HFF-Myc (cell line): ENCODE measurements at regions not wholly inside any gene's neighbourhood (a gene's known extent, or its start where the extent isn't known, plus 50 kb on each side); places are given as distances from the start of the nearest gene placed in this dataset.

Source experiments
- DNase-seq: peaks from one replicate; pipeline ENCODE4 v3.0.0-alpha.2; 2011; ENCODE audit warnings: low read depth; ENCODE audit errors: extremely low read depth
- H3K4me3 ChIP-seq: replicated peaks from 2 replicates; pipeline ENCODE4 v1.5.1; 2011; ENCODE audit warnings: low read depth, mild to moderate bottlenecking, control low read depth, low read length
- CTCF ChIP-seq: IDR thresholded peaks from 2 replicates; pipeline ENCODE4 v1.5.1; 2012; ENCODE audit warnings: mild to moderate bottlenecking, low read depth, low read length, control low read depth; ENCODE audit errors: missing control alignments

GRCh38 chr10:44010873-44011602 lies 362.4 kb upstream of the ZNF32 start:
- peak; percentile 21 for DNase-seq
- no peak for TF ChIP-seq CTCF
- no peak overlapping the region for H3K4me3 ChIP-seq

DNA sequence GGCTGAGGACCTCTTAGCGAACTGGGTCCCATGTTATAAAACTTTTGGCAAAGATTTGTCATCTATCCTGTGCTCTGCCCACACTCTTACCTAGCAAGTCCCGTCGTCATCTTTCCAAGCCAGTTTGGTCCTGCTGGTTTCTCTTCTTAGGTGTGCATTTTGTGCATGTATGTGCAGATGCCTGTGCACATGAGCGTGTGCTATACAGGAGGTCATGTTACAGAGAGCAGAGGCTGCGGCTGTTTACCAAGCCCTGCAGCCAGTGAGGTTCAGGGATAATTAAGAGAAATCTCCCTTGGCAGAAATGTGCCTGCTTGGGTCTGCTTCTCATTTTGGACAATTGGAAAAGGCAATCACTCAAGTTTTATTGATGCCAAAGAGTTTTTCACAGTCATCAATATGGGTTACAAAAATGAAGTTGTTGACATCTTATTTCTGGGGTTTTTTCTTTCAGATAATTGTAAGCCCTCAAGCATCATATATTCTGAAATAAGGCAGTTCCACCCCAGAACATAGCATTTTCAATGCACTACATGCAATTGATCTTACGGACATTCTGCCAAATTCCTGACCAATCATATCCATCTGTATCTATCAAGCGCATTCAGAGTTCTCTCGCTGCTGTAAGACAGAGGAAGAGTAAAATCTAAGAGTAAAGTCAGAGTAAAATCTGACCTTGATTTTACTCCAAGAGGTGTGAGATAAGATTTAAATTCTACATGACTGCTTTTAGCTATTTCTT lies 361.4 kb upstream of the ZNF32 start:
- no peak for TF ChIP-seq CTCF
- H3K4me3 ChIP-seq, result no peak overlapping the region
- DNase-seq, result no peak

- DNase-seq, result no peak
- no peak overlapping the region for H3K4me3 ChIP-seq
- no peak for TF ChIP-seq CTCF
These were observed 360.4 kb upstream of the ZNF32 start for GRCh38 chr10:44008917-44009709.

- H3K4me3 ChIP-seq, result no peak overlapping the region
- no peak for TF ChIP-seq CTCF
- DNase-seq, result no peak
These were observed 359.7 kb upstream of the ZNF32 start for GRCh38 chr10:44008270-44008916.

- no peak overlapping the region for H3K4me3 ChIP-seq
- no peak for DNase-seq
- TF ChIP-seq CTCF, result no peak
These were observed 358.1 kb upstream of the ZNF32 start for GRCh38 chr10:44006771-44007170.

DNA sequence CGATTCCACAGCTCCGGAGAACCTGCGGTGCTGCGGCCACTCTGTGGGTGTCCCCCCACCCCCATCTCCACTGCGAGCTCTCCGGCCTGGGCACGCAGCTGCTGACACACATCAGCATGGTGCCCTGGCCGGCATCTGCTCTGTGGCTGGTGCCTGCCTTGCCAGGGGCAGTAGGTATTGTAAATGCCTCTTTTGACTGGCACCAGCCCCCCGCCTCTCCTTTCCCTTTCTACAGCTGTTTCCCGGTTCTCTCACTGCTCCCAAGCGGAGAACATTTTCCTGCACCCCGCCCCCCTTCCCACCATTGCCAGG lies 357.1 kb upstream of the ZNF32 start:
- TF ChIP-seq CTCF, result no peak
- no peak for DNase-seq
- H3K4me3 ChIP-seq, result no peak overlapping the region
